NCI-H2196 treated with DMSO at 0.1 percent for 48 hours (cell line): ENCODE measurements at regions not wholly inside any gene's neighbourhood (a gene's known extent, or its start where the extent isn't known, plus 50 kb on each side); places are given as distances from the start of the nearest gene placed in this dataset.

Experiments used
- DNase-seq: peaks from one replicate; lab custom pipeline; 2025; ENCODE audit not compliant: unreplicated experiment; lab: John Stamatoyannopoulos, UW

DNA sequence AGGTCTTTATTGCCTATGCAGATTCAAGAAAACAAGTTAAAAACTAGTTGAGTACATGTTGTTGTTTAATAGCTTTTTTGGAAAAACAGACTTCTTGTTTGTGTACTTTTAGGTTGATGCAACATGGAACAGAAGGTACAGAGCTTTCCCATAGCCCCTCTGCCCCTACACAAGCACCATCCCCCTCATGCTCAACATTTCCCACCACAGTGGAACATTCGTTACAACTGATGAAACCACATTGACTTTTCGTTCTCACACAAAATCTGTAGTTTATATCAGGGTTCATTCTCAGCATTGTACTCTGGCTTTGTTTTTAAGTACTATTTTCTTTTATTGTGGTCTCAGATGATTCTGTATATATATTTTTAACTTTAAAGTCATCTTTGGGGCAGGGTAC, 1054.6 kb downstream of the NTRK3 start:
- DNase-seq, result no peak

DNA sequence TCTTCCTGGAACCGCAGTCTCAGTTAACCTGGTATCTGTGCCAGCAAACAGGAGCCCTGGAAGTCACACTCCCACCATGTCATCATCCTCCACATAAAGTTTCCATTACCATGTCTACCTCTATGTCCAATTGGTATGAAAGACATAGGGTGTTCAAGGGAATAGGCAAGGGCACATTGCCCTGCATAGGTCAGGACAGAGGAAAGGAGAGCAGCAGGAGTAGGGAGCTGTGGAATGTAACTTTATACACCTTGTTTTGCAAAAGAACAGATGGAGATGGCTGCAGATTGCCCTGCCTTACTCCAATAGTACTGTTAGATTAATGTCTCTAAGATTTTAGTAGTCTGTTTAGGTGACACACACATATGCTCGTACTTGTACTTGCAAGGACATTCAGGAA, 1056.4 kb downstream of the NTRK3 start:
- no peak for DNase-seq

GRCh38 chr15:87197981-87198380, 1058.6 kb downstream of the NTRK3 start:
- DNase-seq, result no peak

- DNase-seq, result no peak
These were observed 1060.0 kb downstream of the NTRK3 start for GRCh38 chr15:87196498-87196897.

GRCh38 chr15:87193481-87193880, 1063.1 kb downstream of the NTRK3 start:
- DNase-seq, result no peak

DNA sequence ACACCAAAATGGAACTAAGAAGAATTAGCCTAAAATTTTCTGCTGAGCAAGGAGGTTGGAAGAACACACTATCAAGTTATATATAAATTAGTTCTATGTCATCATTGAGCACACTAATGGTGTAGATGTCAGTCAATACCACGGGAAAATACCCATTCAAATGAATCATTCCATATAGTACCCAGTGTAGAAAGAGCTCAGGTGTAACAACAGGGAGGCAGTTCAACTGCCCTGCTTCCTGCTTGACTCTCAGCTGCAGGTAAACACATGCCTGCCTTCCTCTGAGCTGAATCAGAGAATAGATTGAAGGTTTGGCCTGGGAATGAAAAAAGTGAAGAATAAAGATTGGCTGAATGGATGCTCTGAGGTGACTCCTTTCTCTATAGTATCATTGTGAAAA, 1088.0 kb downstream of the AGBL1 start:
- no peak for DNase-seq

- no peak for DNase-seq
These were observed 1087.4 kb downstream of the AGBL1 start for GRCh38 chr15:87167055-87167454.

GRCh38 chr15:87155771-87156170, 1076.1 kb downstream of the AGBL1 start:
- DNase-seq, result no peak

DNA sequence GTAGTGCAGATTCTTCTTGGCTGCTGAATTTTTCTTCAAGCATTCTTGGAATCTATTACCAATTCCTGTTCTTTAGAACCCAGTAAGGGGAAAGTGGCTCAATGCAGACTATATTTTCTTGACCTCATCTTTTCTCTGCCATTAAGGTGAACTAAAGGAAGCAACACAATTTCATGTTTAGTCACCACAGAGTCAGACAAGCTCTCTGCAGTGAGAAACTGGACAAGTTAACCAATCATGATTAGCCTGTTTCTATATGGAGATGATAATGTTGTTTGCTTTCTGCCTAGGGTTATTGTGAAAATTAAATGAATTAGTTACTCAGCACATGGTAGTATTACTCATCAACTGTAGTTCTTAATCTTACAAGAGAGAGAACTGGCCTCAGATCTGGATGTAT, 1075.1 kb downstream of the AGBL1 start:
- no peak for DNase-seq

- no peak for DNase-seq
These were observed 1071.6 kb downstream of the AGBL1 start for GRCh38 chr15:87151202-87151748.

- DNase-seq, result no peak
These were observed 1066.0 kb downstream of the AGBL1 start for GRCh38 chr15:87145696-87146095.

GRCh38 chr15:87144775-87145174, 1065.1 kb downstream of the AGBL1 start:
- no peak for DNase-seq

DNA sequence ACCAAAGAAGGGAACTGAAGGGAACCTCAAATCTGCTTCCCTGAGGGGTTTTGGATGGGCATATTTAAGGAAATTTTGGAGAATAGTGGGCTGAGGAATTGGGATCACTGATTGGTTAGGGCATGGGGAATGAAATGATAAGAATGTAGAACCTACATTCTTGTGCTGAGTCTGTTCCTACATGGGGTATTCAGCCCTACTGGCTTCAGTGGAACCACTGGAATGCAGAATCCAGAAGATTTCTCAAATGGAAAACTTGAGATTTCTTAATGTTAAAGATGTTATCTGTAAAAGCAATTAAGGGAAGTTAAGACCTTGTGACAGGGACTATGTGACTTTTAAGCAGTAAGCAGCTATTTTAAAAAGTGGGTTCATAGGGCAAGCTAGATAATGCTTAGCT, 1062.4 kb downstream of the AGBL1 start:
- DNase-seq, result no peak

GRCh38 chr15:87135109-87135508, 1055.4 kb downstream of the AGBL1 start:
- DNase-seq, result no peak

DNA sequence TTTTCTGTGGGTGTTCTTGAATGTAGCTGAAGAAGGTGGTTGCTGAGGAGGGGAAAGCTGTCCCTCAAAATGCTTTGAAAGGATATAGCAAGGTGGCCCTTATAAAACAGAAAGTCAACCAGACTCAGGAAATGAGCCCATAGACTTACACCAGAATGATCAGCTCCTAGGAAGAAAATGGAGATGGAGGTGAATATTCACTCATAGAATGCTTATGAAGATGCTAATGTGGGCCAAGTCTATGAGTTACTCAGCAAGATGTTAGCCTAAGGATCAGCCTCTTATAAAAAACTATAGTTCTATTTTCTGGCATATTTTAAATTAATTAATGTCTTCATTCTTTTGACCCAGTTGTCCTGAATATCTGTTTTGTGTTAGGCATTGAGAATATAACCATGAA, 1054.0 kb downstream of the AGBL1 start:
- DNase-seq, result no peak

DNA sequence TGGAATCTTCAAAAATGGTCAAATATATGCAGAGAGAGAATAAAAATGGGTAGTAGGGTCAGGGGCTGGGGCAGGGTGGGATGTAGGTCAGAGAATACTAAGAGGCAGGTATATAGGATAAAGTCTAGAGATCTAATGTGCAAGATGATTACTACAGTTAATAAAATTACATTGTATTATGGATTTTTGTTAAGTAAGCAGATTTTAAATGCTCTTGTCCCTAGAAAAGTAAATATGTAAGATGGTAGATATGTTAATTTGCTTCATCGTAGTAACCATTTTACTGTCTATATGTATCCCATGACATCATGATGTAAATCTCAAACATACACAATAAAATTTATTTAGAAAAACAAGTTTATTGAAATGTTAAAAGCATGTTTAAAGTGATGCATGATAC, 1051.4 kb downstream of the AGBL1 start:
- DNase-seq, result no peak

DNA sequence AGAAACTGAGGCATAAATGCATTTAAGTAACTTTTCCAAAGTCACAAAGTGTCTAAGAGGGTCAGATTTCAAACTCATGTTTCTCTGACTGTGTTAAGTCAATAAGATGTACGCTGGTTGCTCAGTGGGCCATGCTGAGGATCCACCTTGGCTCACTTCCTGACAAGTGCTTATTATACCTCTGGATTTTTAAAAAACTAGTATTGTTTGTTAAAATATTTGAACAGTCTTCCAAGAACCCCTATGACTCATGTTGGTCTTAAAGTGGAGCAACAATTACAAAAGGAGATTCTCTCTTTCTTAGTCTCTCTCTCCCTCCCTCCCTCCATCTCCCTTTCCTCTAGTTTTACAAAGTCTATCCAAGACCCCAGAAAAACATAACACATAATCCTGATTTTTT, 1050.2 kb downstream of the AGBL1 start:
- no peak for DNase-seq

DNA sequence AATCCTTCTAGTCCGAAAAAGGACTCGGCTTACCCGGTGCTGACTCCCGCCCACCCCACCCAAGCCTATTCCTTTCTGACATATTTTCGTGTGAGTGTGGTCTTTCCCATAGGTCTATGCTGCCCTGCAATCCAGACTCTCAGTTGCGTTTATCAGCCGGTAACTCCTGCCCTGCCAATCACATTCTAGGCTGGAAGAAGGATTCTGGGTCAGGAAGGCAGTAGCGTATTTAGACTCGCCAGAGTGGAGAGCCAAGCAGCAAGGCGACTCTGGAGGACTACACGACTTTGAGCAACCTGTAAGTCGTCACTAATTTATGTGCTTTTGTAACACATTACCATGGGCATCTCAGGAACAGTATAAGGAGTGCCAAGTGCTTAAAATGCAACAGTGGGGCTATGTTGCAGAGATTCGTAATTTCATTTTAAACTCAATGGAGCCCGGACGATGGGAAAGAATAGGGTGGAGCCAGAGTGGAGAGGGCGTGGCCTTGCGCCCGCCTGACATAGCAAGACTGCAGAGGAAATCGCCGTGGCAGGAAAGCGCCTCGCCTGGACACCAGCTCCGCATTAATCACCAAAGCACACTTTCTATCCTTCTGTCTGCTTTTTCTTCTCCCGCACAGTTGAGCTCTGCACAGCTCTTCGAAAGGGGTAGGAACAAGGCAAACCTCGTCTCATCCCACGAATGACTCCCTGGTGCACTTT, 1044.2 kb downstream of the AGBL1 start:
- DNase-seq, result no peak

DNA sequence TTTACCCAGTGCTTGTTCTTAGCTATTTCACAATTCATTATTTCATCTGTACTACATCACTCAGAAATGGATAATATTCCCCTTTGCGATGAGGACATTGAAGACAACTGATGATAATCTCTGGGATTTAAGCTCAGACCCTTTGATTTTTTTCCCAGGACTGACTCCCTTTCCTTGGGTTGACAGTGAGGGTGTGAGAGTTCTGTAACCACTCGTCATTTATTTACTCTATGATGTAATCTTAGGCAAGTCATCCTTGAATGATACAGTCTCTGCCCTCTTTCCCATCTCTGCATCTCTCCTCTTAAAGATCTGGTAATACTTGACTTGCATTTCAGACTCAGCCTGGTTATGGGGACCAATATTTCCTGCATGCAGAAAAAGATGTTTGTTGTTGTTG, 1041.7 kb downstream of the AGBL1 start:
- no peak for DNase-seq

GRCh38 chr15:87120555-87120954, 1040.9 kb downstream of the AGBL1 start:
- no peak for DNase-seq

DNA sequence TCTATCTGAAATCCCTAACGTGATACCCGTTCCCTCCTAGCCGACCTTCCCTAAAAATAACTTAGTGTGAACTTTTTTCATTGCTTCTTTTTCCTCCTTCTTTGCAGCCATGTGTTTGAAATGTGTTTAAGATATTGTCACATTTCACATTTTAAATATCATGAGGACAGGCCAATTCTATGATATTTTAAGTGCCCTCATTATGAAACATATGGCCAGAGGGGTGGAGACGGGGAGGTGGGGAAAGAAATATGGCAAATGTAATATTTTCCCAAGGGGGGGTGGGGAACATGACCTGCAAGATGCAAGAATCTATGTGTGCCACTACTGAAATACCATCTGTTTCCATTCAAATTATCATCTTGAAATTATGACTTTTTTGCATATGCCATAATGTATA, 1039.2 kb downstream of the AGBL1 start:
- DNase-seq, result no peak

DNA sequence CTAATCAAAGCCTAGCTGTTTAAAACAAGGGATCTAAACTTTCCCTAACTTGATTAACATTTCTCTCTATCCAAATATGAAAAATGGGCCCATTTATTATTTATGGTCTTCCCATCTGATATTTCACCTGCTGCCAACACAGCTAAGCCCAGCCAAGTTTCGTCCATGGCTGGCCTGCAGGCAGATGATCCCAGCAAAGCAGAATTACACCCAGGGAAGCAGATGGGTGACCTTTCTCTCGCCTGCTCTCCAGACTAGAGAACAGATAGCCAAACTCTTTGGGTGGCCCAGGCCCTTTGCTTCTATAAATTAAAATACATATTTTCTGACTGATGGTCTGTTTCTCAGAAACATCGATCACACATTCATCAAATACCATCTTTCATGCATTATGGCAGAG, 1038.8 kb downstream of the AGBL1 start:
- DNase-seq, result no peak

DNA sequence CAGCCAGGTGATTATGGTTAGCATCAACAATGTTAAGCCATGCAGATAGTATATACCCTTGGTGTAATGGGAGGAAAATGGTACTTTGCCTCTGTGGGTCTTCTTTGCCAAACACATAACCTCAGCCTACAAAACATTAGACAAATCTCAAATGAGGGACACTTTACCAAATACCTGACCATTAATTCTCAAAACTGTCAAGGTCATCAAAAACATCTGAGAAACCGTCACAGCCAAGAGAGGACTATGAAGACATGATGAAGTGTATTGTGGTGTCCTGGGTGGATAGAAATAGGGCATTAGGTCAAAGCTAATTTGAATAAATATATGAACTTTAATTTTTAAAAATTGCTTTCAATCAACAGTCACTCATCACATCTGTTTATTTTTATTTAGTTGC, 1036.1 kb downstream of the AGBL1 start:
- no peak for DNase-seq
